ENCODE measurements at regions not wholly inside any gene's neighbourhood (a gene's known extent, or its start where the extent isn't known, plus 50 kb on each side); places are given as distances from the start of the nearest gene placed in this dataset.

- Histone ChIP-seq H3K4me1 (no peaks in the 10 kb centered on the region), H3K27ac (no peak overlapping the region), H3K36me3 (replicated peaks in 1 of 2; ENCODE audit: insufficient read depth in 1 of 2, low read depth in 2 of 2) (no peaks in the 10 kb centered on the region), H3K27me3 (no peaks in the 10 kb centered on the region), H3K4me3 (no peak overlapping the region), H3K9me3 (no peaks in the 10 kb centered on the region)
- TF ChIP-seq POLR2A (IDR thresholded peaks at IDR 0.05), result no peak
- TF ChIP-seq CTCF (IDR thresholded peaks at IDR 0.05), result no peak
- intact Hi-C loops (cut with DNase I), result no loop called here
- DNase-seq, result peak in 3 of 4 donors; percentile 15 to 33 (median 18)
- ATAC-seq, result no peak
- 46 to 62% methylated on average over 5 of the region's 5 CpGs for WGBS, 2 donors
These were observed 565.5 kb upstream of the IGFBP3 start for GRCh38 chr7:46486256-46487206.

- Histone ChIP-seq H3K36me3 (replicated peaks in 1 of 2; ENCODE audit: insufficient read depth in 1 of 2, low read depth in 2 of 2) (no peaks in the 10 kb centered on the region), H3K4me1 (no peaks in the 10 kb centered on the region), H3K27me3 (no peaks in the 10 kb centered on the region), H3K9me3 (no peaks in the 10 kb centered on the region), H3K27ac (no peak overlapping the region), H3K4me3 (no peak overlapping the region)
- 50 to 61% methylated on average over 3 of the region's 3 CpGs for WGBS, 2 donors
- intact Hi-C loops (cut with DNase I), result no loop called here
- TF ChIP-seq POLR2A (IDR thresholded peaks at IDR 0.05), result no peak
- no peak for TF ChIP-seq CTCF (IDR thresholded peaks at IDR 0.05)
- ATAC-seq, result no peak
- DNase-seq, result no peak
These were observed 564.5 kb upstream of the IGFBP3 start for GRCh38 chr7:46485481-46486065.

GRCh38 chr7:46484906-46485305 is 563.8 kb upstream of the IGFBP3 start:
- no peak overlapping the region for H3K4me3 ChIP-seq
- no peak overlapping the region for H3K27ac ChIP-seq
- no peaks in the 10 kb centered on the region for H3K9me3 ChIP-seq
- no peaks in the 10 kb centered on the region for H3K36me3 ChIP-seq (replicated peaks in 1 of 2; ENCODE audit: insufficient read depth in 1 of 2, low read depth in 2 of 2)
- WGBS, 2 donors, result 68 to 82% methylated on average over 3 of the region's 3 CpGs
- H3K4me1 ChIP-seq, result no peaks in the 10 kb centered on the region
- TF ChIP-seq POLR2A (IDR thresholded peaks at IDR 0.05) (no peak), CTCF (IDR thresholded peaks at IDR 0.05) (no peak)
- no peak for ATAC-seq
- no peak for DNase-seq
- no peaks in the 10 kb centered on the region for H3K27me3 ChIP-seq
- intact Hi-C loops (cut with DNase I), result no loop called here

- Histone ChIP-seq H3K9me3 (no peaks in the 10 kb centered on the region), H3K27me3 (no peaks in the 10 kb centered on the region), H3K4me1 (no peaks in the 10 kb centered on the region), H3K4me3 (no peak overlapping the region), H3K36me3 (replicated peaks in 1 of 2; ENCODE audit: insufficient read depth in 1 of 2, low read depth in 2 of 2) (no peaks in the 10 kb centered on the region), H3K27ac (no peak overlapping the region)
- ATAC-seq (no peak), DNase-seq (no peak)
- no peak for TF ChIP-seq POLR2A (IDR thresholded peaks at IDR 0.05)
- no peak for TF ChIP-seq CTCF (IDR thresholded peaks at IDR 0.05)
- intact Hi-C loops (cut with DNase I), result no loop called here
- WGBS, 2 donors, result 53 to 54% methylated on average over 1 to 2 of the region's 2 CpGs
These were observed 559.5 kb upstream of the IGFBP3 start for GRCh38 chr7:46480619-46481018.
